Tibial nerve (tissue), 4 donors: ENCODE measurements at regions not wholly inside any gene's neighbourhood (a gene's known extent, or its start where the extent isn't known, plus 50 kb on each side); places are given as distances from the start of the nearest gene placed in this dataset.

Experiments
- DNase-seq, 2 donors: peaks; one replicate each; pipeline ENCODE4 v3.0.0-alpha.2; 2019; ENCODE audit warnings: low spot score in 2 of 2
- H3K27ac ChIP-seq, 4 donors: fragments of 200-600 bp; sonication (generic) in 3 of 4; one replicate each; pipeline ENCODE4 v1.5.1; 2017 to 2019; ENCODE audit warnings: mild to moderate bottlenecking in 1 of 4
- H3K27me3 ChIP-seq, 2 donors: fragments of 200-600 bp; sonication (generic) in 1 of 2; one replicate each; pipeline versions ENCODE4 v1.5.1 to v1.6.0; 2017 to 2019
- H3K36me3 ChIP-seq, 3 donors: fragments of 200-600 bp; sonication (generic); one replicate each; pipeline ENCODE4 v1.5.1; 2018 to 2019
- H3K4me1 ChIP-seq, 4 donors: fragments of 200-600 bp; sonication (generic) in 3 of 4; one replicate each; pipeline ENCODE4 v1.5.1; 2017 to 2019
- H3K4me3 ChIP-seq, 4 donors: fragments of 200-600 bp; sonication (generic) in 3 of 4; one replicate each; pipeline ENCODE4 v1.5.1; 2017 to 2019; ENCODE audit warnings: mild to moderate bottlenecking in 1 of 4, moderate library complexity in 1 of 4
- H3K9me3 ChIP-seq, 4 donors: fragments of 200-600 bp; sonication (generic) in 3 of 4; one replicate each; pipeline ENCODE4 v1.5.1; 2017 to 2019
- CTCF ChIP-seq, 5 experiments: fragments of 200-600 bp in 3 of 5; fragments of 450-650 bp in 2 of 5; sonication (generic) in 3 of 5; IDR thresholded peaks; one replicate each; pipeline ENCODE4 v1.5.1; 2016 to 2019; ENCODE audit warnings: antibody characterized with exemption in 5 of 5, mild to moderate bottlenecking in 3 of 5, moderate library complexity in 2 of 5
- EP300 ChIP-seq, 2 donors: sonication (generic); formaldehyde crosslinking; IDR thresholded peaks; one replicate each; pipeline ENCODE4 v1.6.1; 2017; ENCODE audit warnings: antibody characterized with exemption in 2 of 2, mild to moderate bottlenecking in 1 of 2
- POLR2A ChIP-seq, 2 donors: fragments of 450-650 bp; IDR thresholded peaks; one replicate each; pipeline ENCODE4 v1.6.1; 2017; ENCODE audit warnings: antibody characterized with exemption in 2 of 2, mild to moderate bottlenecking in 2 of 2, moderate library complexity in 2 of 2
- WGBS, 2 donors: methylation state at CpG; one replicate each; pipeline ENCODE4 v1.1.5; 2018; 5-methylcytosine and 5-hydroxymethylcytosine counted together

- Histone ChIP-seq H3K4me1 (peaks cover 0 to 5% (median 0%) of the 10 kb centered on the region in 4 donors), H3K36me3 (no peaks in the 10 kb centered on the region), H3K27me3 (no peaks in the 10 kb centered on the region), H3K9me3 (no peaks in the 10 kb centered on the region), H3K27ac (no peak overlapping the region), H3K4me3 (no peak overlapping the region)
- no peak for TF ChIP-seq CTCF (IDR thresholded peaks at IDR 0.05)
- TF ChIP-seq POLR2A (IDR thresholded peaks at IDR 0.05): no peak
- TF ChIP-seq EP300 (IDR thresholded peaks at IDR 0.05): no peak
- DNase-seq: no peak
- 36 to 41% methylated on average over 8 to 12 of the region's 12 CpGs for WGBS, 2 donors
These were observed 183.9 kb upstream of the NCAM1 start for GRCh38 chr11:112777283-112777751.

- no peak for TF ChIP-seq POLR2A (IDR thresholded peaks at IDR 0.05)
- TF ChIP-seq EP300 (IDR thresholded peaks at IDR 0.05): no peak
- TF ChIP-seq CTCF (IDR thresholded peaks at IDR 0.05): no peak
- Histone ChIP-seq H3K4me1 (peaks cover 0 to 5% (median 0%) of the 10 kb centered on the region in 4 donors), H3K27ac (no peak overlapping the region), H3K4me3 (no peak overlapping the region), H3K36me3 (no peaks in the 10 kb centered on the region), H3K27me3 (no peaks in the 10 kb centered on the region), H3K9me3 (no peaks in the 10 kb centered on the region)
- no peak for DNase-seq
- WGBS, 2 donors: 84 to 87% methylated on average over 12 of the region's 12 CpGs
These were observed 182.9 kb upstream of the NCAM1 start for GRCh38 chr11:112778091-112778876.

GRCh38 chr11:112778877-112779266 lies 182.3 kb upstream of the NCAM1 start:
- Histone ChIP-seq H3K9me3 (no peaks in the 10 kb centered on the region), H3K27me3 (no peaks in the 10 kb centered on the region), H3K27ac (no peak overlapping the region), H3K4me3 (no peak overlapping the region), H3K36me3 (no peaks in the 10 kb centered on the region), H3K4me1 (peaks cover 0 to 5% (median 0%) of the 10 kb centered on the region in 4 donors)
- 75 to 81% methylated on average over 3 of the region's 3 CpGs for WGBS, 2 donors
- no peak for DNase-seq
- TF ChIP-seq EP300 (IDR thresholded peaks at IDR 0.05) (no peak), POLR2A (IDR thresholded peaks at IDR 0.05) (no peak), CTCF (IDR thresholded peaks at IDR 0.05) (no peak)

- Histone ChIP-seq H3K4me3 (no peak overlapping the region), H3K36me3 (no peaks in the 10 kb centered on the region), H3K27me3 (no peaks in the 10 kb centered on the region), H3K9me3 (no peaks in the 10 kb centered on the region), H3K4me1 (peaks cover 0 to 22% (median 7%) of the 10 kb centered on the region in 4 donors), H3K27ac (no peak overlapping the region)
- no peak for TF ChIP-seq POLR2A (IDR thresholded peaks at IDR 0.05)
- no peak for TF ChIP-seq EP300 (IDR thresholded peaks at IDR 0.05)
- no peak for TF ChIP-seq CTCF (IDR thresholded peaks at IDR 0.05)
- 77 to 79% methylated on average over 15 to 19 of the region's 19 CpGs for WGBS, 2 donors
- no peak for DNase-seq
These were observed 180.7 kb upstream of the NCAM1 start for GRCh38 chr11:112780351-112781087.

- no peak for TF ChIP-seq EP300 (IDR thresholded peaks at IDR 0.05)
- TF ChIP-seq POLR2A (IDR thresholded peaks at IDR 0.05): no peak
- no peak for TF ChIP-seq CTCF (IDR thresholded peaks at IDR 0.05)
- DNase-seq: no peak
- H3K4me3 ChIP-seq: no peak overlapping the region
- peaks cover 0 to 23% (median 11%) of the 10 kb centered on the region in 4 donors for H3K4me1 ChIP-seq
- no peaks in the 10 kb centered on the region for H3K27me3 ChIP-seq
- WGBS, 2 donors: 78 to 84% methylated on average over 4 of the region's 4 CpGs
- no peak overlapping the region for H3K27ac ChIP-seq
- no peaks in the 10 kb centered on the region for H3K36me3 ChIP-seq
- H3K9me3 ChIP-seq: no peaks in the 10 kb centered on the region
These were observed 177.3 kb upstream of the NCAM1 start for GRCh38 chr11:112783945-112784322.
